MM.1S (cell line): ENCODE measurements at regions not wholly inside any gene's neighbourhood (a gene's known extent, or its start where the extent isn't known, plus 50 kb on each side); places are given as distances from the start of the nearest gene placed in this dataset.

Experiments used
- CTCF ChIP-seq: fragments of 300-600 bp; sonication (generic); IDR thresholded peaks from 2 replicates; pipeline ENCODE4 v1.5.1; 2016; ENCODE audit warnings: antibody characterized with exemption, low read length, mixed read lengths
- EZH2 ChIP-seq: fragments of 300-600 bp; sonication (generic); optimal IDR thresholded peaks from 2 replicates; pipeline ENCODE3; 2017; ENCODE audit warnings: low read depth, mild to moderate bottlenecking, antibody characterized with exemption, low read length, mixed read lengths
- EZH2phosphoT487 ChIP-seq: fragments of 300-600 bp; sonication (generic); IDR thresholded peaks from 2 replicates; pipeline ENCODE4 v1.6.1; 2018; ENCODE audit warnings: antibody characterized with exemption, low read length

DNA sequence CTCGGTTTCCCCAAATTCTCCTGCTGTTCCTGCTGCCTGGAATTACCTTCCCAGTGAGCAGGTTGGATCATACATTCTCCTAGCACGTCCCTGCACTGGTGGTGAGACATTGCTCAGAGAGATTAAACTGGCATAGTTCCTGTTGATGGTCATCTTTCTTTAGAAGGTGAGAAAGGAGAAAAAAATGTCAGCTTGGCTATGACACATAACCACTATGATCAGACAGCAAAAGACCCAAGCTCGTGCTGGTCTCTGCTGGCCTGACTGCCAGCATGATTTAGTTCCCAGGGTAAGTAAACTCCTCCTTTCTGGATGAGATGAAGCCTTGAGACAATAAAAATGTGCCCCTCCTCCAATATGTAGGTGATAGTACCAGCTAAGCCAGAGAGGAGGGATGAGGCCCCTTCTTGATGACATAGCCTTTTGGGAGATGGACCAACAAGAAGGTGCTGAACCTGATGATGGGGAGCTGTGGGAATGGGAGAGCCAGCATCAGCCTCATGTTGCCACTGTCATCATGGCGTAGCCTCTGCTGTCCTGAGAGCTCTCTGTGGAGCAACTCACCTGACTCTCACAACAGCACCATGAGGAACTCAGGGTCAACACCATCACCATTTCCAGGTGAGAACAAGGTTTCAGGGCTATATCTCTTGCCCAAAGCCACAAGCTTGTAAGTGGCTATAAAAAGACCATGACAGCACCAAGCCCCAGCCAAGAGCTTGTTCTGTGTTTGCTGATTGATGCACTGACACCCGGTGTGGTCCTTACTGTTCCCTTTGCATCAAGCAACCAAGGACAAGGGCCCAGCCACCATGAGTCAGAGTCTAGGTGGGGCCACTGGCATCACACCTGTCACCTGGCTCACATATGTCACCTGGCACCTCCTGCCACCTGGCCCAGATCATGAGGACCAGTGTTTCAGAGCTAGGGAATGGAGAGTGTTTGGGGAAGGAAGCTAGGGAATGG, 200.0 kb downstream of the MATN1 start:
- TF ChIP-seq EZH2phosphoT487 (no peak), EZH2 (no peak), CTCF (no peak)
